SH-SY5Y (cell line): ENCODE measurements at regions not wholly inside any gene's neighbourhood (a gene's known extent, or its start where the extent isn't known, plus 50 kb on each side); places are given as distances from the start of the nearest gene placed in this dataset.

Experiments used
- GATA2 ChIP-seq: IDR thresholded peaks from 2 replicates; pipeline ENCODE4 v1.6.1; 2011; ENCODE audit warnings: mild to moderate bottlenecking, low read depth, low read length
- GATA3 ChIP-seq: IDR thresholded peaks from 2 replicates; pipeline ENCODE4 v1.6.1; 2011; ENCODE audit warnings: low read depth, mild to moderate bottlenecking, low read length, moderate library complexity

- TF ChIP-seq GATA2 = no peak
- no peak for TF ChIP-seq GATA3
Observed at GRCh38 chr10:108544500-108545120, 1378.7 kb downstream of the XPNPEP1 start.
